H9 (cell line): ENCODE measurements at regions not wholly inside any gene's neighbourhood (a gene's known extent, or its start where the extent isn't known, plus 50 kb on each side); places are given as distances from the start of the nearest gene placed in this dataset.

Experiments used
- DNase-seq: peaks from one replicate; pipeline ENCODE4 v3.0.0-alpha.2; 2017
- H2AFZ ChIP-seq: one replicate; pipeline ENCODE4 v1.6.1; 2013; ENCODE audit warnings: mild to moderate bottlenecking, low read length, control low read depth, moderate library complexity
- H2AK5ac ChIP-seq: 2 replicates; pipeline ENCODE4 v1.6.1; 2013; ENCODE audit warnings: low read length, control low read depth, mixed read lengths; ENCODE audit not compliant: insufficient read length
- H2BK120ac ChIP-seq: one replicate; pipeline ENCODE4 v1.6.1; 2013; ENCODE audit warnings: low read depth, mild to moderate bottlenecking, low read length, control low read depth, inconsistent platforms; ENCODE audit not compliant: poor library complexity, severe bottlenecking
- H2BK12ac ChIP-seq: 2 replicates; pipeline ENCODE4 v1.6.1; 2013; ENCODE audit warnings: low read length, control low read depth, mixed read lengths, low read depth; ENCODE audit not compliant: insufficient read length
- H2BK15ac ChIP-seq: 2 replicates; pipeline ENCODE4 v1.6.1; 2013; ENCODE audit warnings: low read depth, low read length, control low read depth
- H2BK20ac ChIP-seq: one replicate; pipeline ENCODE4 v1.6.1; 2013; ENCODE audit warnings: low read depth, mild to moderate bottlenecking, low read length, control low read depth, inconsistent platforms; ENCODE audit not compliant: poor library complexity, severe bottlenecking
- H2BK5ac ChIP-seq: 2 replicates; pipeline ENCODE4 v1.6.1; 2013; ENCODE audit warnings: low read length, control low read depth, mixed read lengths; ENCODE audit not compliant: insufficient read length
- H3K14ac ChIP-seq: 2 replicates; pipeline ENCODE4 v1.6.1; 2013; ENCODE audit warnings: low read length, control low read depth; ENCODE audit not compliant: insufficient read depth
- H3K18ac ChIP-seq: 2 replicates; pipeline ENCODE4 v1.6.1; 2013; ENCODE audit warnings: low read depth, mild to moderate bottlenecking, mixed read lengths, low read length, control low read depth; ENCODE audit not compliant: insufficient read length
- H3K23ac ChIP-seq: 2 replicates; pipeline ENCODE4 v1.6.1; 2013; ENCODE audit warnings: low read length, control low read depth, mixed read lengths, low read depth; ENCODE audit not compliant: insufficient read length
- H3K23me2 ChIP-seq: 2 replicates; pipeline ENCODE4 v1.6.1; 2013; ENCODE audit warnings: low read depth, mild to moderate bottlenecking, mixed read lengths, low read length, control low read depth; ENCODE audit not compliant: insufficient read length, poor library complexity, severe bottlenecking
- H3K27ac ChIP-seq: 2 replicates; pipeline ENCODE4 v1.5.1; 2013; ENCODE audit warnings: low read length, control low read depth, mixed read lengths, low read depth; ENCODE audit not compliant: insufficient read length
- H3K27me3 ChIP-seq: 2 replicates; pipeline ENCODE4 v1.6.1; 2013; ENCODE audit warnings: low read length, control low read depth, inconsistent platforms; ENCODE audit not compliant: insufficient read depth
- H3K4ac ChIP-seq: 2 replicates; pipeline ENCODE4 v1.6.1; 2013; ENCODE audit warnings: low read depth, mild to moderate bottlenecking, control low read depth, inconsistent platforms, low read length, moderate library complexity
- H3K4me1 ChIP-seq: 2 replicates; pipeline ENCODE4 v1.6.1; 2013; ENCODE audit warnings: low read length, control low read depth, inconsistent platforms; ENCODE audit not compliant: insufficient read depth
- H3K4me2 ChIP-seq: 2 replicates; pipeline ENCODE4 v1.6.1; 2013; ENCODE audit warnings: low read length, control low read depth, mixed read lengths; ENCODE audit not compliant: insufficient read length, insufficient read depth
- H3K56ac ChIP-seq: 2 replicates; pipeline ENCODE4 v1.6.1; 2013; ENCODE audit warnings: low read depth, mild to moderate bottlenecking, mixed read lengths, low read length, control low read depth; ENCODE audit not compliant: insufficient read length
- H3K79me1 ChIP-seq: 2 replicates; pipeline ENCODE4 v1.6.1; 2013; ENCODE audit warnings: low read depth, mild to moderate bottlenecking, moderate library complexity, low read length, control low read depth, inconsistent platforms; ENCODE audit not compliant: insufficient read depth, poor library complexity, severe bottlenecking
- H3K79me2 ChIP-seq: 2 replicates; pipeline ENCODE4 v1.6.1; 2013; ENCODE audit warnings: low read length, control low read depth, inconsistent platforms; ENCODE audit not compliant: insufficient read depth
- H3K9ac ChIP-seq: 2 replicates; pipeline ENCODE4 v1.6.1; 2013; ENCODE audit warnings: low read length, control low read depth, mixed read lengths; ENCODE audit not compliant: insufficient read length; ENCODE audit errors: extremely low read depth
- H3K9me3 ChIP-seq: one replicate; pipeline ENCODE4 v1.6.1; 2013; ENCODE audit warnings: low read depth, low read length, inconsistent platforms; ENCODE audit not compliant: control insufficient read depth
- H3T11ph ChIP-seq: one replicate; pipeline ENCODE4 v1.6.1; 2013; ENCODE audit warnings: mild to moderate bottlenecking, low read length, control low read depth, inconsistent platforms
- H4K20me1 ChIP-seq: one replicate; pipeline ENCODE4 v1.6.1; 2013; ENCODE audit not compliant: control insufficient read depth, insufficient read length, insufficient read depth
- H4K5ac ChIP-seq: 2 replicates; pipeline ENCODE4 v1.6.1; 2013; ENCODE audit warnings: low read depth, mild to moderate bottlenecking, mixed read lengths, low read length, control low read depth; ENCODE audit not compliant: insufficient read length
- H4K8ac ChIP-seq: replicated peaks from 2 replicates; pipeline ENCODE4 v1.6.1; 2013; ENCODE audit warnings: low read length, control low read depth, mixed read lengths, low read depth; ENCODE audit not compliant: insufficient read length
- H4K91ac ChIP-seq: 2 replicates; pipeline ENCODE4 v1.6.1; 2013; ENCODE audit warnings: low read depth, mild to moderate bottlenecking, moderate library complexity, mixed read lengths, low read length, control low read depth; ENCODE audit not compliant: insufficient read length
- H3K27ac Mint-ChIP-seq, 3 experiments: 2 replicates in 2 of 3; 3 replicates in 1 of 3; pipeline ENCODE4 v1.8.0; 2020 to 2021; ENCODE audit warnings: mixed read lengths in 3 of 3, mild to moderate bottlenecking in 1 of 3, moderate library complexity in 1 of 3
- H3K27me3 Mint-ChIP-seq: 2 replicates; pipeline ENCODE4 v1.8.0; 2021; ENCODE audit warnings: low read depth, mild to moderate bottlenecking, moderate library complexity, mixed read lengths
- H3K36me3 Mint-ChIP-seq, 3 experiments: 2 replicates in 2 of 3; 3 replicates in 1 of 3; pipeline ENCODE4 v1.8.0; 2020 to 2021; ENCODE audit warnings: low read depth in 3 of 3, mixed read lengths in 3 of 3; ENCODE audit not compliant: insufficient read depth in 1 of 3
- H3K4me1 Mint-ChIP-seq, 2 experiments: 2 replicates each; pipeline ENCODE4 v1.8.0; 2020; ENCODE audit warnings: mixed read lengths in 2 of 2
- H3K4me3 Mint-ChIP-seq, 2 experiments: 2 replicates in 1 of 2; 3 replicates in 1 of 2; pipeline ENCODE4 v1.8.0; 2020 to 2021; ENCODE audit warnings: mild to moderate bottlenecking in 2 of 2, mixed read lengths in 2 of 2, moderate library complexity in 1 of 2
- H3K9me3 Mint-ChIP-seq, 2 experiments: 2 replicates in 1 of 2; 3 replicates in 1 of 2; pipeline ENCODE4 v1.8.0; 2020; ENCODE audit warnings: mild to moderate bottlenecking in 2 of 2, mixed read lengths in 2 of 2, moderate library complexity in 1 of 2
- CTCF ChIP-seq: fragments of 200-600 bp; sonication (generic); conservative IDR thresholded peaks from 3 replicates; pipeline ENCODE4 v1.8.0; 2021; ENCODE audit warnings: antibody characterized with exemption, mild to moderate bottlenecking
- WGBS: extraction: QIAGEN DNeasy Blood & Tissue Kit; methylation state at CpG from one replicate; pipeline ENCODE4 v1.1.7; 2013; ENCODE audit warnings: missing lambda C conversion rate, low lambda C conversion rate, mixed read lengths; ENCODE audit not compliant: insufficient read length; ENCODE audit errors: extremely low coverage; 5-methylcytosine and 5-hydroxymethylcytosine counted together

GRCh38 chr1:8205771-8206170 is 112.1 kb upstream of the SLC45A1 start:
- Mint-ChIP-seq H3K27me3 (peaks cover 2% of the 10 kb centered on the region), H3K4me3 (no peak overlapping the region), H3K4me1 (peaks cover 28 to 29% of the 10 kb centered on the region in 2 experiments), H3K27ac (no peak overlapping the region), H3K9me3 (no peaks in the 10 kb centered on the region; a peak in 1 of 5 replicates), H3K36me3 (no peaks in the 10 kb centered on the region)
- H3K23ac ChIP-seq: no peak overlapping the region
- WGBS: no CpG with 5 or more reads among the region's 10 CpGs
- no peak overlapping the region for H2BK20ac ChIP-seq
- H3K56ac ChIP-seq: no peak overlapping the region
- H4K8ac ChIP-seq: no peak overlapping the region
- no peak overlapping the region for H3T11ph ChIP-seq
- H2BK12ac ChIP-seq: no peak overlapping the region
- no peaks in the 10 kb centered on the region for H3K79me2 ChIP-seq
- H3K18ac ChIP-seq: no peak overlapping the region
- H3K27ac ChIP-seq: no peak overlapping the region
- H3K4me1 ChIP-seq: peaks cover 4% of the 10 kb centered on the region; the same call in 1 of the 2 replicates
- TF ChIP-seq CTCF: no peak
- no peak for DNase-seq
- no peak overlapping the region for H4K5ac ChIP-seq
- H2BK120ac ChIP-seq: no peak overlapping the region
- H3K4ac ChIP-seq: no peak overlapping the region
- no peak overlapping the region for H3K9ac ChIP-seq
- no peak overlapping the region for H2AFZ ChIP-seq
- H4K20me1 ChIP-seq: no peaks in the 10 kb centered on the region
- no peak overlapping the region for H3K4me2 ChIP-seq
- no peaks in the 10 kb centered on the region for H3K23me2 ChIP-seq
- H3K27me3 ChIP-seq: no peaks in the 10 kb centered on the region
- no peaks in the 10 kb centered on the region for H3K9me3 ChIP-seq
- H2AK5ac ChIP-seq: no peak overlapping the region
- H4K91ac ChIP-seq: no peak overlapping the region
- H2BK5ac ChIP-seq: no peak overlapping the region
- H3K79me1 ChIP-seq: no peaks in the 10 kb centered on the region
- no peak overlapping the region for H2BK15ac ChIP-seq
- no peak overlapping the region for H3K14ac ChIP-seq
